Jurkat, Clone E6-1 (cell line): ENCODE measurements at regions not wholly inside any gene's neighbourhood (a gene's known extent, or its start where the extent isn't known, plus 50 kb on each side); places are given as distances from the start of the nearest gene placed in this dataset.

Source experiments
- DNase-seq: peaks from one replicate; pipeline ENCODE4 v3.0.0-alpha.2; 2011; ENCODE audit warnings: low read depth, low spot score
- H3K4me3 ChIP-seq: 2 replicates; pipeline ENCODE4 v1.5.1; 2011; ENCODE audit warnings: mild to moderate bottlenecking, low read length, control low read depth, moderate library complexity

DNA sequence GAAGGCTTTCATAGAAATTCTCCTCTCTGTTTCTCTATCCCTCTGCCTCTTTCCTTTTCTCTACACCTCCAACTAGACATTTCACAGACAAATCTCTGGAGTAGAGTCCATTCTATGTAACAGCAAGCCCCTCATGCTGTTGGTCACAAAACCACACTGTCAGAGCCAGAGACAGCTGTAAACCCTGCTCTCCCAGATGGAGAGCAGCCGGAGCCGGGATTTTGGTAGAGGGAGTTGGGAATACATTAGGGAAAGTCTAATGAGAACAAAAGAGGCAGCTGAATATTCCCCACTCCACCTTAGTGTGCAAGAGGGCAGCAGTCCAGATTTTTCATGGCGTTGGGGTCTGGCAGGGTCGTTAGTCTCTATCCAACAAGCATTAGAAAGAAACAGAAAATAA lies 68.3 kb upstream of the EDN1 start:
- no peak for DNase-seq
- H3K4me3 ChIP-seq, result no peak overlapping the region

DNA sequence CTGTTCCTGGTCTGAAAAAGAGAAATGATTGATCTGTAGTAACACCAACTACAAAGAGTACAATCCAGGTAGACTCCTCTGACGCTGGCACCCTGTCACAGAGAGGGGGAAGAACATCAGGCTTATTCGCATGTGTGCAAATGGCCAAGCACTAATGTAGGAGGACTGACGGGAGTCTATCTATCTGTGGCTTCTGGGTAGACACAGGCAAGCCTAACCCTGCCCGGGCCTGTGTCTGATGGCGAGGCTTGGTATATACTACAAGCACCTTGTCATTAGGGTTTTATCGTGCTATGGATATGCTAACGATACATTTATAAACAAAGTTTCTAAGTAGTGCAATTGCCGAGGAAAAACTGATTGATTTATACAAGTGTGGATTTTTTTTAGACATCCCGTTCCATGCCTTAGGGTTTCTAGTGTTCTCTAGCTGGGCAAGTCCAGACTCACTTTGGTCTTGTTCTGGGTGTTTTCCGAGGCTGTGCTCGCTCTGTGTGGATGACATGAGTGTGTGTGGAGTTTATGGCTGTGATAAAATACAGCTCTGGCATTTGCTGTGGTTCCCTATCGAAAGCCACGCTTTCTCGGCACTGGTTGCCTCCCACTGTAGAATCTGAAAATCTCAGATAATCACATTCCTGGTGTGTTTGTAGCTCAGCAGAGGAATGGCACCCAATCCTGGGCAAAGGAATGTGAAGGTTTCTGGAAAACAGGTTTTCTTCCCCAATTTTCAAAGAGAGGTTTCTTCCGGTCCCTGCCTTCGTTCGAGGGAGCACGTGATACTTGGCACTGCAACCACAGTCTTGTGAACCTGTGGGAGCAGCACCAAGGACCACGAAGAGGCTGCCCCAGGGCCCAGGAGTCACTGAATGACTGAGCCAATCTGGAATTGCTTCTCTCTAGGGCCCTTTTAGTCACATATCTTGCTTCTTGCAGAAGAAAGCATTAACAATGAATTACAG lies 67.5 kb upstream of the EDN1 start:
- H3K4me3 ChIP-seq, result no peak overlapping the region
- DNase-seq, result no peak

DNA sequence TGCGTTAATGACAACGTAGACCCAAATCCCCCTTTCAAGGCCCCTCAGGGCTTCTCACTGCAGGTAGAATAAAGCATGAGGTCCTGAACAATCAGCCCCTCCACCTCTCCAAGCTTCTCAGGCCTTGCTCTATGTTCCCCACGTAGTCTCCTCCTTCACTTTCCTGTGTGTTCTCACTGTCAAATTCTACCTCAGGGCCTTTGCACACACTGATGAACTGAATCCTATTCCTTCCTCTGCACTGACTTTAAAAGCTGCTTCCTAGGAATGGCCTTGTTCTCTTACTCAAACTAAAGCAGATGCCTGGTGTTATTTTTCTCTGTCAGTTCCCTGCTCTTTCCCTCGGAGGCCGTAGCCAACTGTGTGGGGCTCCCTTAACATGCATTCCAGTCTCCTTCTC lies 66.8 kb upstream of the EDN1 start:
- no peak overlapping the region for H3K4me3 ChIP-seq
- DNase-seq, result no peak

DNA sequence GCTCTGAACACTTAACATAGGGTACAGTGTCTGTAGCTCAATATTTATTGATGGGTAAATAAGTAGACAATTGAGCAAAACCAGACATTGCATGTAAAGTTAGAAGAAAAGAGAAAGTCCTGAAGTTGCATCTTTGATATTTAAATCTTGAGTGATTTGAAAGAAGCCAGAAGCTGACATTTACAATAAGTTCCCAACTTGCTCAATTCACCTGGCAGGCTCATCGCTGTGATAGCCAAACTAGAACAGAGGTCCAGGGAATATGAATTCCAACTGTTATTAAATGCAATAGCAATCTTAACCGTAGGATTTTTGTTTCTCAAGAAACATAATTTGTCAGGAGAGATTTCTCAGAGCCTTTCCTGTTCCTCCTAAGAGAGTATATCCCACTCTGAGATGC lies 65.9 kb upstream of the EDN1 start:
- no peak for DNase-seq
- H3K4me3 ChIP-seq, result no peak overlapping the region

DNA sequence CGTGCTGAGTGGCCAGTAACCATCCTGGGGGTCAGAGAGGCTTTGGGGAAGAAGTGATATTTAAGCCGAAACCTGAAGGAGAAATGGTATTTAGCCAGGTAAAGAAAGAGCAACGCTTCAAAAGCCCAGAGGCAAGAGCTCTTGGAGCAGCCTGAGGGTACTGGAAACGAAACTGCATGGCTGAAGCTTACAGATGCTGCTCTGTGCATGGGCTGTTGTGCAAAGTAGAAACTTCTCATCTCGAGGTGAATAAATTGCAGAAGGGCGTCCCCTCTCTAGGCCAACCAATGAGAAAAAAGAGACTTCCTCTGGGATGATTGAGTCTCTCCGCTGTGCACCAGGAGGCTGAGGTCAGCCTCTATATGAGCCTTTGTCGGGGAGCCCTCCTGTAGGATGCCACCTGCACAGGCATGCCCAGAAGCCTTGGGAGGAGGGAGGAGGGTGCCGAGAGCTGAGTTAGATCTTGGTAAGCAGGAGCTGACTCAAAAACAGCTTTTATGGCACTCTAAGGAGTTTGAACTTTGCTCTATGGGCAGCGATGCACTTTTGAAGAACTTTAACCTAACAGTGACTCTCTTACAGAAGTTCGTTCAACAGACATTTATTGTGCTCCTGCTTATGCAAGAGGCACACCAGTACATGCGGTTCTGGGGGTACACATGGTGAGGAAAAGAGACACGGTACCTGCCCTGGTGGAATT lies 61.6 kb upstream of the EDN1 start:
- DNase-seq, result no peak
- H3K4me3 ChIP-seq, result no peak overlapping the region

DNA sequence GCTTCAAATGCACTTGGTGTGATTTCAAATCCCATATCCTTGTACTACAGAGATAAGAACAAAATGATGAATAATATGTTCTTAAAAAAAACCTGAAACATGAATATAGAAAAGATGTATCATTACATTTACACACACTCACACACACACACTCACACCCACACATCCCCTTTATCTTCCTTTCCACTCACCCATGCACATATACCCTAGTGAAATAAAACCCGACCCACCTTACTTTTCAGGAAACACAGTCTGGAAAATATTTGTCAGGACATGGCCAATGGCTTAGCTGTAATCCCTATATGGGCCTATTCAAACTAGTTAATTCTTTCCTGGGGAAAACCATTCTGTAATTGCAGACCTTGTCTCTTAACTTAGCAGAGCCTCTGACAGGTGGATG lies 60.8 kb upstream of the EDN1 start:
- DNase-seq, result no peak
- no peak overlapping the region for H3K4me3 ChIP-seq

- no peak for DNase-seq
Measured at GRCh38 chr6:12230523-12230922, 59.6 kb upstream of the EDN1 start.

GRCh38 chr6:12232339-12232738 lies 57.8 kb upstream of the EDN1 start:
- H3K4me3 ChIP-seq, result no peak overlapping the region
- DNase-seq, result no peak

More at GRCh38 chr6:12230523-12230922, 59.6 kb upstream of the EDN1 start:
- H3K4me3 ChIP-seq, result no peak overlapping the region

- no peak overlapping the region for H3K4me3 ChIP-seq
- DNase-seq, result no peak
Measured at GRCh38 chr6:12232821-12233220, 57.3 kb upstream of the EDN1 start.

- H3K4me3 ChIP-seq, result no peak overlapping the region
- DNase-seq, result peak; percentile 76
Measured at GRCh38 chr6:12233693-12234571, 56.2 kb upstream of the EDN1 start.

GRCh38 chr6:12235341-12235740 lies 54.8 kb upstream of the EDN1 start:
- DNase-seq, result no peak
- no peak overlapping the region for H3K4me3 ChIP-seq

GRCh38 chr6:12238219-12238618 lies 51.9 kb upstream of the EDN1 start:
- no peak for DNase-seq
- H3K4me3 ChIP-seq, result no peak overlapping the region
